Thoracic aorta (tissue), 2 donors: ENCODE measurements at regions not wholly inside any gene's neighbourhood (a gene's known extent, or its start where the extent isn't known, plus 50 kb on each side); places are given as distances from the start of the nearest gene placed in this dataset.

ENCODE experiments used
- ATAC-seq: fragments of 150-250 bp; one replicate; pipeline ENCODE4 v1.8.0; 2017; ENCODE audit warnings: low read depth; ENCODE audit not compliant: insufficient number of reproducible peaks, low FRiP score
- DNase-seq: peaks from one replicate; pipeline ENCODE4 v3.0.0-alpha.2; 2020; ENCODE audit warnings: low spot score
- H3K27ac ChIP-seq, 2 donors: fragments of 200-600 bp; sonication (generic); 1 replicate in 1 of 2; 2 replicates in 1 of 2; pipeline ENCODE4 v1.5.1; 2016; ENCODE audit warnings: mild to moderate bottlenecking in 2 of 2, moderate library complexity in 2 of 2
- H3K27me3 ChIP-seq: fragments of 200-600 bp; sonication (generic); replicated peaks from 2 replicates; pipeline ENCODE4 v1.6.0; 2016; ENCODE audit warnings: mild to moderate bottlenecking; ENCODE audit not compliant: insufficient read depth
- H3K36me3 ChIP-seq: fragments of 200-600 bp; sonication (generic); one replicate; pipeline ENCODE4 v1.5.1; 2016
- H3K4me1 ChIP-seq, 2 donors: fragments of 200-600 bp; sonication (generic); 1 replicate in 1 of 2; 2 replicates in 1 of 2; pipeline versions ENCODE4 v1.5.1 to v1.6.0; 2016; ENCODE audit warnings: low read depth in 2 of 2, mild to moderate bottlenecking in 1 of 2; ENCODE audit not compliant: control insufficient read depth in 1 of 2
- H3K4me3 ChIP-seq: fragments of 200-600 bp; sonication (generic); 2 replicates; pipeline ENCODE4 v1.5.1; 2016; ENCODE audit warnings: mild to moderate bottlenecking
- H3K9me3 ChIP-seq: fragments of 200-600 bp; sonication (generic); 2 replicates; pipeline ENCODE4 v1.5.1; 2016
- TF ChIP-seq, protein P1 (sequence below): fragments of 200-600 bp; sonication (generic); IDR thresholded peaks from one replicate; pipeline ENCODE4 v1.5.1; 2019; ENCODE audit warnings: antibody characterized with exemption

DNA sequence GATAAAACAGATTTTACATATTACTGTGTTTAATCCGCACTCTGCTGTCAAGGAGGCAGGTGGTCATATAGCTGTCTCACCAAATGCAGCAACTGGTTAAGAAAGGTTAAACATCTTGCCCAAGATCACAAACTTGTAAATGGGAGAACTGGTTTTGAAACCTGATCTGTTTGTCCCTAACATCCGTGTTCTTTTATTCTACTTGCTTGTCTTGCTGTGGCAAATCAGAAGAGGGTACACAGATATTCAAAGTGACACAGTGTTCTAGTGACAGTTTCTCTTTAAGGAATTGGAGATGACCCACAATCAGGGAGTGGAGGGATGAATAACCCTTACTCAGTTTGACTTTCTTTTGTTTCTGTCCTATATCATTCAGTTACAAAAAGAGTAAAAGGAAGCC is 83.0 kb upstream of the SGK1 start:
- Histone ChIP-seq H3K9me3 (no peaks in the 10 kb centered on the region), H3K4me3 (no peak overlapping the region), H3K27ac (no peak overlapping the region), H3K36me3 (no peaks in the 10 kb centered on the region), H3K27me3 (no peaks in the 10 kb centered on the region), H3K4me1 (no peaks in the 10 kb centered on the region)
- ATAC-seq, result no peak
- no peak for DNase-seq
- TF ChIP-seq, protein P1, sequence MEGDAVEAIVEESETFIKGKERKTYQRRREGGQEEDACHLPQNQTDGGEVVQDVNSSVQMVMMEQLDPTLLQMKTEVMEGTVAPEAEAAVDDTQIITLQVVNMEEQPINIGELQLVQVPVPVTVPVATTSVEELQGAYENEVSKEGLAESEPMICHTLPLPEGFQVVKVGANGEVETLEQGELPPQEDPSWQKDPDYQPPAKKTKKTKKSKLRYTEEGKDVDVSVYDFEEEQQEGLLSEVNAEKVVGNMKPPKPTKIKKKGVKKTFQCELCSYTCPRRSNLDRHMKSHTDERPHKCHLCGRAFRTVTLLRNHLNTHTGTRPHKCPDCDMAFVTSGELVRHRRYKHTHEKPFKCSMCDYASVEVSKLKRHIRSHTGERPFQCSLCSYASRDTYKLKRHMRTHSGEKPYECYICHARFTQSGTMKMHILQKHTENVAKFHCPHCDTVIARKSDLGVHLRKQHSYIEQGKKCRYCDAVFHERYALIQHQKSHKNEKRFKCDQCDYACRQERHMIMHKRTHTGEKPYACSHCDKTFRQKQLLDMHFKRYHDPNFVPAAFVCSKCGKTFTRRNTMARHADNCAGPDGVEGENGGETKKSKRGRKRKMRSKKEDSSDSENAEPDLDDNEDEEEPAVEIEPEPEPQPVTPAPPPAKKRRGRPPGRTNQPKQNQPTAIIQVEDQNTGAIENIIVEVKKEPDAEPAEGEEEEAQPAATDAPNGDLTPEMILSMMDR, result no peak

DNA sequence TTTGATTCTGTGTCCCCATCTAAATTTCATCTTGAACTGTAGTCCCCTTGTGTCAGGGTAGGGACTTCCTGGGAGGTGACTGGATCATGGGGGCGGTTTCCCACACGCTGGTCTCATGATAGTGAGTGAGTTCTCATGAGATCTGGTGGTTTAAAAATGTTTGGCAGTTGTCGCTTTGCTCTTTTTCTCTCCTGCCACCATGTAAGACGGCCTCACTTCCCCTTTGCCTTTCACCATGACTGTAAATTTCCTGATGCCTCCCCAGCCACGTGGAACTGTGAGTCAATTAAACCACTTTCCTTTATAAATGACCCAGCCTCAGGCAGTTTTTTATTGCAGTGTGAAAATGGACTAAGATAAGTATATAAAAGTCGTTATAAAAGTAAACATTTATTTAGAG is 80.5 kb upstream of the SGK1 start:
- no peak overlapping the region for H3K27ac ChIP-seq
- H3K27me3 ChIP-seq, result no peaks in the 10 kb centered on the region
- H3K4me1 ChIP-seq, result no peaks in the 10 kb centered on the region
- H3K9me3 ChIP-seq, result no peaks in the 10 kb centered on the region
- no peak overlapping the region for H3K4me3 ChIP-seq
- TF ChIP-seq, protein P1, result no peak
- DNase-seq, result no peak
- no peaks in the 10 kb centered on the region for H3K36me3 ChIP-seq
- ATAC-seq, result no peak

DNA sequence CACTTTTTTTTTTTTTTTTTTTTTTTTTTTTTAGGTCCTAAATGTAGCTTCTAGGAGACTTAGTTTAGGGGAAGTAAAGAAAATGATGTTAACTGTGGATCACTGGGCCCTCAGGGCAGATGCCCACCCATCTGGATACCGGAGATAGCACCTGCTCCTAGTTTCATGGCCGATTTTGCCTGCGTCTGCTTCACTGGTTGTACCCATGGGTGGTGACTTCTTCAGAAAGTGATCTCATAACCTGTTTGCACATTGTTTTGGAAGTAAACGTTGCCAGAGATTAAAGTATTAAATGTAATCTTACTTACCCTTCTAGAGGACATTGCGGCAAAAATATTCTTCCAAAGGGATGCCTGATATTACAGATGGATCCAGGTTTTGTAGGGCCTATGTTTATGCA is 79.8 kb upstream of the SGK1 start:
- TF ChIP-seq, protein P1, result no peak
- Histone ChIP-seq H3K36me3 (no peaks in the 10 kb centered on the region), H3K4me1 (no peaks in the 10 kb centered on the region), H3K9me3 (no peaks in the 10 kb centered on the region), H3K27me3 (no peaks in the 10 kb centered on the region), H3K27ac (no peak overlapping the region), H3K4me3 (no peak overlapping the region)
- no peak for ATAC-seq
- DNase-seq, result no peak

DNA sequence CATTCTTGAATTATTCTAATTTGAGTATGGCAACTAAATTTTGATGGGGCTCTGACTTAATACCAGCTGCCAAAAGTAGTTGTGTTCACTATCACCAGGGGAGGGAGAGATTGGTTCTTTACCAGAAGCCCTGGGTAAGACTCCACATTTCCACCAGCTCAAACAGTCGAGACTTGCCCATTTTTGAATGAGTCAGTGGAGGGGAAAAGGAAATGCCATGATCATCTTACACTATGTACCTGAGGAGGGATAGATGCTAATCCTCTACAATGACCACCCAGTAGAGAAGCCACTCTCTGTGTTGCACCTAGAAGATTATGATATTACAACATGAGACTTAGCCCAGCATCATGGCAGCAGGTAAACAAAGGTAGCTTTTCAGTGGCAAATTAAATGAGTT is 77.0 kb upstream of the SGK1 start:
- Histone ChIP-seq H3K9me3 (no peaks in the 10 kb centered on the region), H3K27me3 (no peaks in the 10 kb centered on the region), H3K4me3 (no peak overlapping the region), H3K4me1 (no peaks in the 10 kb centered on the region), H3K27ac (no peak overlapping the region), H3K36me3 (no peaks in the 10 kb centered on the region)
- TF ChIP-seq, protein P1, result no peak
- no peak for ATAC-seq
- no peak for DNase-seq

DNA sequence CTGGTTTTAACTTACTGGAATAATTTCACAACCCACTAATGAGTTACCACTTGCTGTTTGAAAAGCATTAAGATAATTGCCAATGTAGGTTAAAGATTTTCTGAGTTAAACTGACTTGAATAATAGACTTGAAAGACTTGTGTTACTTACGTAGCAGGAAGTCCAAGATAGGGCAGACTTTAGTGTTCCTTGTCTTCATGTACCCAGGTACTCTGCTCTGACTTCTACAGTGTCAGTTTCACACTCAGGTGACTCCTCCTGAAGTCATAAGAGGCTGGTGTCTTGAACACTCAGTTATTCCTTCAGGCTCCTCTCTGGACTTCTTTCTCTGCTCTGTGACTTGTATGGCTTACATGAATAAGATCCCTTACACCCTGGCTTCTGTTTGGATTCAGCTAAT is 76.3 kb upstream of the SGK1 start:
- H3K9me3 ChIP-seq, result no peaks in the 10 kb centered on the region
- ATAC-seq (no peak), DNase-seq (no peak)
- H3K4me3 ChIP-seq, result no peak overlapping the region
- no peaks in the 10 kb centered on the region for H3K36me3 ChIP-seq
- H3K27me3 ChIP-seq, result no peaks in the 10 kb centered on the region
- H3K27ac ChIP-seq, result no peak overlapping the region
- TF ChIP-seq, protein P1, result no peak
- no peaks in the 10 kb centered on the region for H3K4me1 ChIP-seq
